T-helper 1 cell treated with Interleukin-12 subunit alpha and Interleukin-12 subunit beta and Interleukin-4 antibody, amounts not matched to agents 30 μg/mL and 1 μg/mL, for 36 hours (primary cell): ENCODE measurements at regions not wholly inside any gene's neighbourhood (a gene's known extent, or its start where the extent isn't known, plus 50 kb on each side); places are given as distances from the start of the nearest gene placed in this dataset.
"Not testable (repeated sequence)": the region's sequence is repeated elsewhere in the genome, so short reads cannot be mapped to it uniquely, and the experiment has no call there.

Experiments used
- H3K27ac Mint-ChIP-seq: one replicate; pipeline ENCODE4 v1.8.0; 2021; ENCODE audit warnings: mild to moderate bottlenecking, mixed read lengths
- H3K27me3 Mint-ChIP-seq: one replicate; pipeline ENCODE4 v1.8.0; 2021; ENCODE audit warnings: low read depth, mixed read lengths
- H3K36me3 Mint-ChIP-seq: one replicate; pipeline ENCODE4 v1.8.0; 2021; ENCODE audit warnings: low read depth, mixed read lengths
- H3K4me1 Mint-ChIP-seq: one replicate; pipeline ENCODE4 v1.8.0; 2021; ENCODE audit warnings: low read depth, mixed read lengths
- H3K4me3 Mint-ChIP-seq: one replicate; pipeline ENCODE4 v1.8.0; 2021; ENCODE audit warnings: mild to moderate bottlenecking, moderate library complexity, mixed read lengths
- H3K9me3 Mint-ChIP-seq: one replicate; pipeline ENCODE4 v1.8.0; 2021; ENCODE audit warnings: mixed read lengths

- Mint-ChIP-seq H3K9me3 (no peaks in the 10 kb centered on the region), H3K36me3 (no peaks in the 10 kb centered on the region), H3K27ac (no peak overlapping the region), H3K4me1 (no peaks in the 10 kb centered on the region), H3K4me3 (no peak overlapping the region), H3K27me3 (no peaks in the 10 kb centered on the region)
Measured at GRCh38 chr5:101811466-101811865, 484.6 kb downstream of the SLCO4C1 start.

GRCh38 chr5:101806410-101806809 lies 489.7 kb downstream of the SLCO4C1 start:
- H3K4me3 Mint-ChIP-seq = no peak overlapping the region
- H3K9me3 Mint-ChIP-seq = no peaks in the 10 kb centered on the region
- no peaks in the 10 kb centered on the region for H3K27me3 Mint-ChIP-seq
- H3K27ac Mint-ChIP-seq = no peak overlapping the region
- no peaks in the 10 kb centered on the region for H3K36me3 Mint-ChIP-seq
- no peaks in the 10 kb centered on the region for H3K4me1 Mint-ChIP-seq

DNA sequence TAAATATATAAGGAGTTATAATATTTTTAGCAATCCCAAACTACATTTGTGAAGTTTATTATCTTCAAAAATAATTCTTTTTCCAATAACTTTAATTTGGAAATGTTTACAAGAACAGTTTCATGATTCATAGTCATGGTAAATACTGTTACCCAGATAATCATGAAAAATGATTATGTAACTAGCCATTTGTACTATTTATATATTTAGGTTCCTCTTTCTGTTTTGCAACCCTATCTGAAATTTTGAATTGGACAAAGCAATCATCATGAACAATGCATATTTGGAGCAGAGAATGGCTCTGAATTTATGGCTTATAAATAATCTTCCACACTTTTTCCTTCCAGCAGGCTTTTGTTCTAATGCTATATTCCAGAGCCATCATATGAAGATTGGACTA lies 499.7 kb downstream of the SLCO4C1 start:
- H3K4me1 Mint-ChIP-seq = no peaks in the 10 kb centered on the region
- H3K36me3 Mint-ChIP-seq = no peaks in the 10 kb centered on the region
- H3K4me3 Mint-ChIP-seq = no peak overlapping the region
- H3K27me3 Mint-ChIP-seq = no peaks in the 10 kb centered on the region
- H3K27ac Mint-ChIP-seq = no peak overlapping the region
- H3K9me3 Mint-ChIP-seq = no peaks in the 10 kb centered on the region

GRCh38 chr5:101788797-101789196 lies 507.3 kb downstream of the SLCO4C1 start:
- H3K9me3 Mint-ChIP-seq = no peaks in the 10 kb centered on the region
- H3K27me3 Mint-ChIP-seq = no peaks in the 10 kb centered on the region
- no peak overlapping the region for H3K27ac Mint-ChIP-seq
- no peaks in the 10 kb centered on the region for H3K36me3 Mint-ChIP-seq
- no peaks in the 10 kb centered on the region for H3K4me1 Mint-ChIP-seq
- no peak overlapping the region for H3K4me3 Mint-ChIP-seq

DNA sequence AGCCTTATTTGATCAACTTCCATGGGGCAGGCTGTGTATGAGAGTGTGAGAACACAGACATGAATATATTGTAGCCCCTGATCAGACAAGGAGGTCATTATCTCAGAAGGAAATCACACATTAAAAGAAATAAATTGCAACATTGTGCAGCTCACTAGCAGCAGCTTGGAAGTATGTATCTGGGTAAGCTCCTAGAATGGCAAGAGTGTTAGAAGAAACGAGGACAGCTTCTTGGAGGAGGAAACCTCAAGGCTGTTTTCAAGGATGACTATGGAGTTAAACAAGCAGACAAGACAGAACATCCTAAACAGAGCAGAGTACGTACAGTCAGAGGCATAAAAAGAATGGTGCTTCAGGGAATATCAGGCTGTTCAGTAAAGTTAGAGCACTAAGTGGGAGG lies 511.0 kb downstream of the SLCO4C1 start:
- Mint-ChIP-seq H3K4me3 (no peak overlapping the region), H3K36me3 (no peaks in the 10 kb centered on the region), H3K27ac (no peak overlapping the region), H3K9me3 (no peaks in the 10 kb centered on the region), H3K4me1 (no peaks in the 10 kb centered on the region), H3K27me3 (no peaks in the 10 kb centered on the region)

- Mint-ChIP-seq H3K36me3 (no peaks in the 10 kb centered on the region), H3K27ac (no peak overlapping the region), H3K4me1 (no peaks in the 10 kb centered on the region), H3K9me3 (no peaks in the 10 kb centered on the region), H3K4me3 (no peak overlapping the region), H3K27me3 (no peaks in the 10 kb centered on the region)
Measured at GRCh38 chr5:101783241-101784013, 512.7 kb downstream of the SLCO4C1 start.

DNA sequence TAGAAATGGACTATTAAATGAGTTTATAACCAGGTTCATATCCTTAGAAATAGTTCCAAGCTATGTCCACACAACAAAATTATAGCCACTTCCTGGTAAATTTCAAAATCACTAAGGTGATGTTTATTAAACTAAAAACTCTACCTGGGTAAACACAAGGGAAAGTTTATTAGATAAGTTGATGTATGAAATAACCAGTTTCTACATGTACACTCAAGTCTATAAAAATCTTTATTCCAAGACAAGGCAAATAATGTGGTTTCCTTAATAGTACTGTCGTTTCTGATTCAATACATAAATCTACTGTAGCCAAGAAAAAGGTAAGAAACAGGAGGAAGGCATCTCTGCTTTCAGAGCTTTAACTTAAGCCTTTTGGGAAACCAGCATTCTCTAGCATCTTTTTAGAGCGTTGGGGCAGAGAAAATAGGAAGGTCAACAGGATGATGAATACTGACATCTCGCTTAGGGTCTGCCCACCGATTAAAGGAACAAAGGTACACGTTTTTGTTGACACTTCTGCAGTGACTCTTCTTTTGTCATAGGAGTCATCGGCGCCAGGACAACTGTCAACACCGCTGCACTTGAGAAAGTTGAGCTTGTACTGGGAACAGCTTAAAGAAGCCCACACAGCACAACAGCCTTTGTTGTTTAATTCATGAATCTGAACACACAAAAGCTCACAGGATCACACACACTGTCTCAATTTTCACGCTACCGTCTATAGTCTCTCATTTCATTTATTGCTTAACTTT lies 513.6 kb downstream of the SLCO4C1 start:
- no peaks in the 10 kb centered on the region for H3K36me3 Mint-ChIP-seq
- no peaks in the 10 kb centered on the region for H3K9me3 Mint-ChIP-seq
- no peaks in the 10 kb centered on the region for H3K27me3 Mint-ChIP-seq
- H3K27ac Mint-ChIP-seq = no peak overlapping the region
- H3K4me1 Mint-ChIP-seq = no peaks in the 10 kb centered on the region
- H3K4me3 Mint-ChIP-seq = no peak overlapping the region

- Mint-ChIP-seq H3K9me3 (no peaks in the 10 kb centered on the region), H3K4me3 (no peak overlapping the region), H3K27me3 (no peaks in the 10 kb centered on the region), H3K36me3 (no peaks in the 10 kb centered on the region), H3K4me1 (no peaks in the 10 kb centered on the region), H3K27ac (no peak overlapping the region)
Measured at GRCh38 chr5:101751105-101751504, 545.0 kb downstream of the SLCO4C1 start.

DNA sequence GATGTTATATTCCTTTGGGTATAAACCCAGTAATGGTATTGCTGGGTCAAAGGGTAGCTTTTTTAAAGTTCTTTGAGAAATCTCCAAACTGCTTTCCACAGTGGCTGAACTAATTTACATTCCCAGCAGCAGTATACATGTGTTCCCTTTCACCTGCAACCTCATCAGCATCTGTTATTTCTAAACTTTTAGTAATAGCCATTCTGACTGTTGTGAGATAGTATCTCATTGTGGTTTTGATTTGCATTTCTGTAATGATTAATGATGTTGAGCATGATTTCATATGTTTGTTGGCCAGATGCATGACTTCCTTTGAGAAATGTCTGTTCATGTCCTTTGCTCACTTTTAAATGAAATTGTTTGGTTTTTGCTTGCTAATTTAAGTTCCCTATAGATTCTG lies 553.1 kb downstream of the SLCO4C1 start:
- H3K4me1 Mint-ChIP-seq, H3K36me3 Mint-ChIP-seq, H3K9me3 Mint-ChIP-seq, H3K27ac Mint-ChIP-seq, H3K4me3 Mint-ChIP-seq, H3K27me3 Mint-ChIP-seq: not testable (repeated sequence)

DNA sequence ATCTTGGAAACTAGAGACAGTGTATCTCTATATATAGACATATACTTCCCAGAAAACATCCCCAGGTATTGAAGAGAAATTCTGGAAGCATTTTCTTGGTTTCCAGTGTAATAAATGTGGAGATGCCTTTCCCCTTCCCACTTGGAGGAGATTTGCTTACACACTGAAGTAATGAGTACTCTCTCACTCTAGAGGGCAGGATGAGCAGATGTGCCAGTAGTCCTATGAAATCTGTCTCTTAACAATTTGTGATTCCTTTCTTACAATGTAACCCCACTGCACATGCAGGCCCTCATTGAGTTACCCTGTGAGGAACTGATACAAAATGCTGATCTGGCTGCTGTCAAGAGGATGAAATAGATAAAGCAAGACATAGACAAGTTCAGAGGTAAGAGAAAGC lies 567.2 kb downstream of the SLCO4C1 start:
- no peak overlapping the region for H3K4me3 Mint-ChIP-seq
- H3K9me3 Mint-ChIP-seq = no peaks in the 10 kb centered on the region
- no peaks in the 10 kb centered on the region for H3K27me3 Mint-ChIP-seq
- no peak overlapping the region for H3K27ac Mint-ChIP-seq
- no peaks in the 10 kb centered on the region for H3K4me1 Mint-ChIP-seq
- H3K36me3 Mint-ChIP-seq = no peaks in the 10 kb centered on the region

DNA sequence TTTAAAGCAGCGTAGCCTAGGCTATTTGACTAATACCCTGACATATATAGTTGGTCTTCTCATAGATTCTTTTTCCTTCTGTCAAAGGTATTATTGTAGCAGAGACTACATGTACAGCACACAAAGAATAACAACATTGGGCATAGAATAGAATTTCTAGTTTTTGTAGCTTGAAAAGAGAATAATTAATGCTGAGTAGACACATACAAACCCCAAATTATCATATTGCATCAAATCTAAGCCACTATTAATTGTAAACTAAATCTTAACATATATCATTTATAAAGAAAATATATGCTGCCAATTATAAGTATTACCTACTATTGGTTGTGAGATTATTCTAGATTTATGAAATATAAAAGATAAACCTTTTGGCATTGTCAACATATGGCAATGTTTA lies 574.5 kb downstream of the SLCO4C1 start:
- peaks cover 3% of the 10 kb centered on the region for H3K9me3 Mint-ChIP-seq
- no peaks in the 10 kb centered on the region for H3K4me1 Mint-ChIP-seq
- H3K36me3 Mint-ChIP-seq = no peaks in the 10 kb centered on the region
- H3K27ac Mint-ChIP-seq = no peak overlapping the region
- no peaks in the 10 kb centered on the region for H3K27me3 Mint-ChIP-seq
- H3K4me3 Mint-ChIP-seq = no peak overlapping the region

DNA sequence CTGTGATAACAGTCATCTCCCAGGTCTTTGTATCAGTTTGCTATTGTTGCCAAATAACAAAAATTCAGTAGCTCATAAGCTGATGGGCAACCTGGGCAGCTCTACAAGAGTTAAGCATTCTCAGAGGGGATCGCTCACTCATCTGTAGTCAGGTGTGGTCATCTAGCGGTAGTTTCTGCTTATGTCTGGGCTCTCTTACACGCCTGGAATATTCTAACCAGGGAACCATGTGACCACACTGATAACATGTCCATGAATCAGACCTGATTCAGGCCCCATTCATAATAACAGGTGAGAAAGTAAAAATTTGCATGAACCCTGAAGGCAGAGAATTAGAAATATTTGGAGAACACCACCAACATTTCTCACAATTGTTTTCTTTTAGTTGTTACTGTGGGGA lies 576.1 kb downstream of the SLCO4C1 start:
- no peak overlapping the region for H3K27ac Mint-ChIP-seq

DNA sequence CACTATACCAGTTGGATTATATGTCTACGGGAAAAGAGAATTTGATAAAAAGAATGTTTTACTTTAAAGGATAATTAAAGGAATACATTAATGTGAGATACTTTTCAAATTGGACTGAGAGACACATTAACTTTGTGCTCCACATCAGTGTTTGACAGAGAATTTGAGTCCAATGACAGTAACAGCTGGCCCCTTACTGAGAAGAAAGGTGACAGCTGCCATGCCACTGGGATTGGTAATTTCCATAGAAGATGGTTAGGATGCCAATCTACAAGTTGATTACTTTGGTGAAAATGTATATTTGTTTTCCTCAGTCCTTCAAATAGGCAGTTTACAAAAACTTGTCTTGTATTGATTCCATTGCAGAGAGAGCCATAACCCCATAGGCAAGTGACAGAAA lies 578.4 kb downstream of the SLCO4C1 start:
- Mint-ChIP-seq H3K27me3 (no peaks in the 10 kb centered on the region), H3K27ac (no peak overlapping the region), H3K4me3 (no peak overlapping the region), H3K36me3 (no peaks in the 10 kb centered on the region), H3K4me1 (no peaks in the 10 kb centered on the region), H3K9me3 (peaks cover 7% of the 10 kb centered on the region)

More for the DNA sequence above, 576.1 kb downstream of the SLCO4C1 start:
- H3K36me3 Mint-ChIP-seq = no peaks in the 10 kb centered on the region
- H3K4me3 Mint-ChIP-seq = no peak overlapping the region
- peaks cover 3% of the 10 kb centered on the region for H3K9me3 Mint-ChIP-seq
- no peaks in the 10 kb centered on the region for H3K4me1 Mint-ChIP-seq
- no peaks in the 10 kb centered on the region for H3K27me3 Mint-ChIP-seq

- Mint-ChIP-seq H3K4me1 (no peaks in the 10 kb centered on the region), H3K36me3 (no peaks in the 10 kb centered on the region), H3K27me3 (no peaks in the 10 kb centered on the region), H3K4me3 (no peak overlapping the region), H3K27ac (no peak overlapping the region), H3K9me3 (peaks cover 4% of the 10 kb centered on the region)
Measured at GRCh38 chr5:101716941-101717340, 579.1 kb downstream of the SLCO4C1 start.

DNA sequence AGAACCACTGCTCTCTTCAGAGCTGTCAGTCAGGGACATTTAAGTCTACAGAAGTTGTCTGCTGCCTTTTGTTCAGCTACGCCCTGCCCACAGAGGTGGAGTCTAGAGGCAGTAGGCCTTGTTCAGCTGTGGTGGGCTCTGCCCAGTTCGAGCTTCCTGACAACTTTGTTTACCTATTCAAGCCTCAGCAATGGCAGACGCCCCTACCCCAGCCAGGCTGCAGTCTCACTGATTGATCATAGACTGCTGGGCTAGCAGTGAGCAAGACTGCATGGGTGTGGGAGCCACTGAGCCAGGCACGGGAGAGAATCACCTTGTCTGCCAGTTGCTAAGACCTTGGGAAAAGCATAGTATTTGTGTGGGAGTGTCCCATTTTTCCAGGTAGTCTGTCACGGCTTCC lies 580.3 kb downstream of the SLCO4C1 start:
- H3K9me3 Mint-ChIP-seq, H3K4me3 Mint-ChIP-seq, H3K27me3 Mint-ChIP-seq, H3K4me1 Mint-ChIP-seq, H3K36me3 Mint-ChIP-seq, H3K27ac Mint-ChIP-seq: not testable (repeated sequence)
